A549 (cell line): ENCODE measurements at regions not wholly inside any gene's neighbourhood (a gene's known extent, or its start where the extent isn't known, plus 50 kb on each side); places are given as distances from the start of the nearest gene placed in this dataset.

ENCODE experiments used
- ATAC-seq, 2 experiments: fragments of 200-7000 bp in 1 of 2; fragments of >200 bp in 1 of 2; cut with Nextera tagmentation in 1 of 2; cut with Tn5 transposase in 1 of 2; 3 replicates each; pipeline versions ENCODE4 v1.8.0 to v1.9.1; 2018 to 2020; ENCODE audit warnings: mild to moderate bottlenecking in 1 of 2, moderate library complexity in 1 of 2
- CTCF ChIA-PET: fragments of 300-600 bp; sonication (Branson Sonifier 250); formaldehyde crosslinking; extraction: SDS; loops from one replicate; lab custom pipeline; 2021; ENCODE audit warnings: antibody characterized with exemption, inconsistent platforms; lab: Yijun Ruan, JAX
- POLR2A ChIA-PET: fragments of 350-600 bp; formaldehyde crosslinking; extraction: SDS; loops from one replicate; lab custom pipeline; 2021; ENCODE audit warnings: antibody characterized with exemption, inconsistent platforms; lab: Yijun Ruan, JAX
- DNase-seq, 2 experiments: peaks; one replicate each; pipeline versions ENCODE4 v3.0.0 to v3.0.0-alpha.2; 2011 to 2016; ENCODE audit warnings: low read depth in 1 of 2, low spot score in 1 of 2
- FAIRE-seq: peaks from 2 replicates; lab custom pipeline; 2011; peaks lifted over from hg19 to GRCh38; lab: Jason Lieb, UNC
- H3K27ac ChIP-seq, 2 experiments: fragments of >200 bp; sonication (Bioruptor Twin); formaldehyde crosslinking; 3 replicates each; pipeline ENCODE4 v1.5.1; 2016 to 2017
- H3K4me1 ChIP-seq: fragments of >200 bp; sonication (Bioruptor Twin); formaldehyde crosslinking; 3 replicates; pipeline ENCODE4 v1.6.1; 2016
- H3K4me2 ChIP-seq: fragments of >200 bp; sonication (Bioruptor Twin); formaldehyde crosslinking; 3 replicates; pipeline ENCODE4 v1.6.1; 2016
- H3K4me3 ChIP-seq: fragments of >200 bp; sonication (Bioruptor Twin); formaldehyde crosslinking; 3 replicates; pipeline ENCODE4 v1.5.1; 2016
- H3K9me3 ChIP-seq: fragments of >200 bp; sonication (Bioruptor Twin); formaldehyde crosslinking; 3 replicates; pipeline ENCODE4 v1.6.1; 2016
- BHLHE40 ChIP-seq: IDR thresholded peaks from 2 replicates; pipeline ENCODE4 v1.6.1; 2012; ENCODE audit warnings: low read depth, low read length, inconsistent platforms
- CHD2 ChIP-seq: fragments of 150-350 bp; IDR thresholded peaks from 2 replicates; pipeline ENCODE4 v1.6.1; 2014; ENCODE audit warnings: low read length; ENCODE audit not compliant: partially characterized antibody
- FOXS1 ChIP-seq: fragments of 250-450 bp; sonication (Bioruptor Pico); IDR thresholded peaks from 2 replicates; pipeline ENCODE4 v1.5.0; 2020; ENCODE audit warnings: mild to moderate bottlenecking, moderate library complexity
- GATA3 ChIP-seq: IDR thresholded peaks from 2 replicates; pipeline ENCODE4 v1.6.1; 2012; ENCODE audit warnings: borderline replicate concordance
- HOXA7 ChIP-seq: fragments of 250-450 bp; sonication (Bioruptor Pico); IDR thresholded peaks from 2 replicates; pipeline ENCODE4 v1.5.0; 2020; ENCODE audit warnings: mild to moderate bottlenecking, moderate library complexity
- HOXB5 ChIP-seq: fragments of 250-450 bp; sonication (Bioruptor Pico); IDR thresholded peaks from 2 replicates; pipeline ENCODE4 v1.5.0; 2020; ENCODE audit warnings: mild to moderate bottlenecking, moderate library complexity
- JUN ChIP-seq, 2 experiments: fragments of >200 bp; sonication (Bioruptor Twin); formaldehyde crosslinking; IDR thresholded peaks; 2 replicates in 1 of 2; 3 replicates in 1 of 2; pipeline ENCODE4 v1.6.1; 2016 to 2017
- MAFK ChIP-seq: fragments of 450-650 bp; IDR thresholded peaks from 2 replicates; pipeline ENCODE4 v1.6.1; 2014; ENCODE audit not compliant: partially characterized antibody
- MAZ ChIP-seq: fragments of 150-350 bp; IDR thresholded peaks from 2 replicates; pipeline ENCODE4 v1.6.1; 2014; ENCODE audit warnings: antibody characterized with exemption, low read depth, low read length, borderline replicate concordance
- MYC ChIP-seq: IDR thresholded peaks from 2 replicates; pipeline ENCODE4 v1.6.1; 2012; ENCODE audit warnings: mild to moderate bottlenecking, inconsistent platforms, low read length, improper control_type of control experiment, borderline replicate concordance
- NFE2L2 ChIP-seq: fragments of 150-350 bp; conservative IDR thresholded peaks from 2 replicates; pipeline ENCODE4 v1.6.1; 2014; ENCODE audit warnings: low read length
- NPAS2 ChIP-seq: fragments of 250-450 bp; sonication (Bioruptor Pico); IDR thresholded peaks from 2 replicates; pipeline ENCODE4 v1.8.0; 2022; ENCODE audit warnings: mild to moderate bottlenecking, moderate library complexity, borderline replicate concordance
- RARB ChIP-seq: fragments of 250-450 bp; sonication (Bioruptor Pico); IDR thresholded peaks from 2 replicates; pipeline ENCODE4 v1.8.0; 2021; ENCODE audit warnings: mild to moderate bottlenecking, moderate library complexity
- SMC3 ChIP-seq: fragments of >200 bp; sonication (Bioruptor Twin); formaldehyde crosslinking; IDR thresholded peaks from 3 replicates; pipeline ENCODE4 v1.6.1; 2018; ENCODE audit warnings: inconsistent platforms
- SREBF2 ChIP-seq: fragments of 450-650 bp; IDR thresholded peaks from 2 replicates; pipeline ENCODE4 v1.6.1; 2014; ENCODE audit warnings: mild to moderate bottlenecking, moderate library complexity
- TP53 ChIP-seq: fragments of 250-450 bp; sonication (Bioruptor Pico); IDR thresholded peaks from 2 replicates; pipeline ENCODE4 v1.5.0; 2021; ENCODE audit warnings: mild to moderate bottlenecking, moderate library complexity
- ZFP36 ChIP-seq: fragments of 450-650 bp; IDR thresholded peaks from 2 replicates; pipeline ENCODE4 v1.6.1; 2014; ENCODE audit warnings: borderline replicate concordance; ENCODE audit not compliant: partially characterized antibody
- ZNF302 ChIP-seq: fragments of 250-450 bp; sonication (Bioruptor Pico); IDR thresholded peaks from 2 replicates; pipeline ENCODE4 v1.9.0; 2021; ENCODE audit warnings: inconsistent platforms, mild to moderate bottlenecking, moderate library complexity
- ZSCAN20 ChIP-seq: fragments of 250-450 bp; sonication (Bioruptor Pico); IDR thresholded peaks from 2 replicates; pipeline ENCODE4 v1.8.0; 2022; ENCODE audit warnings: mild to moderate bottlenecking, moderate library complexity
- WGBS: methylation state at CpG from one replicate; pipeline ENCODE4 v1.1.6; 2017; ENCODE audit errors: missing lambda C conversion rate; 5-methylcytosine and 5-hydroxymethylcytosine counted together
- TF ChIP-seq, protein P1 (sequence below): fragments of >200 bp; sonication (Bioruptor Twin); formaldehyde crosslinking; IDR thresholded peaks from 3 replicates; pipeline ENCODE4 v1.5.1; 2016
- TF ChIP-seq, protein P2 (sequence below): fragments of 250-450 bp; sonication (Bioruptor Pico); IDR thresholded peaks from 2 replicates; pipeline ENCODE4 v1.5.0; 2021; ENCODE audit warnings: mild to moderate bottlenecking, moderate library complexity, borderline replicate concordance
- TF ChIP-seq, protein P3 (sequence below): IDR thresholded peaks from 2 replicates; pipeline ENCODE4 v1.6.1; 2012; ENCODE audit warnings: low read depth, borderline replicate concordance
- TF ChIP-seq, protein P4 (sequence below): IDR thresholded peaks from 2 replicates; pipeline ENCODE4 v1.6.1; 2012
- TF ChIP-seq, protein P5 (sequence below): fragments of 150-350 bp; IDR thresholded peaks from 2 replicates; pipeline ENCODE4 v1.6.1; 2014; ENCODE audit warnings: low read depth, mild to moderate bottlenecking, low read length
- TF ChIP-seq, protein P6 (sequence below): fragments of 450-650 bp; IDR thresholded peaks from 2 replicates; pipeline ENCODE4 v1.6.1; 2014; ENCODE audit warnings: antibody characterized with exemption

DNA sequence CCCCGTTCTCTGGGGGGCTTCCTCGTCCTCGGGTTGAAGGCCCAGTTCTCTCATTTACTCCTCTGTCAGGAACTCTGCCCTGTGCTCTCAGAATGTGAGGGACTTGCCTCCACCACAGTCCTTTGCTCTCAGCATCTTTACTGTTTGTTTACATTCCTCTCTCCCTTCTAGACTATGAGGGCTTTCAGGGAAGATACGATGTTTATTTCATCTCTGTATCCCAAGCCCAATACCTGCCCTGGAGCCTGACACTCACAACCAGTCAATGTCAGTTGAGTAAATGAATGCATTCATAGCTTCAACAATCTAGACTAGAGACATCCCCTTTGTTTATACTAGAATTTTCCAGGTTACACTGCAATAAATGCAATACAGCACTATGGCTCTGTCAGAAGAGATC is 409.6 kb upstream of the CDH11 start:
- POLR2A ChIA-PET = no interaction called here
- H3K9me3 ChIP-seq = no peaks in the 10 kb centered on the region
- H3K4me1 ChIP-seq = no peaks in the 10 kb centered on the region
- ATAC-seq = no peak
- no peak for TF ChIP-seq HOXA7 (CRISPR knock-in tag)
- no peak for TF ChIP-seq FOXS1 (CRISPR knock-in tag)
- no peak for TF ChIP-seq MAZ
- TF ChIP-seq, protein P1, sequence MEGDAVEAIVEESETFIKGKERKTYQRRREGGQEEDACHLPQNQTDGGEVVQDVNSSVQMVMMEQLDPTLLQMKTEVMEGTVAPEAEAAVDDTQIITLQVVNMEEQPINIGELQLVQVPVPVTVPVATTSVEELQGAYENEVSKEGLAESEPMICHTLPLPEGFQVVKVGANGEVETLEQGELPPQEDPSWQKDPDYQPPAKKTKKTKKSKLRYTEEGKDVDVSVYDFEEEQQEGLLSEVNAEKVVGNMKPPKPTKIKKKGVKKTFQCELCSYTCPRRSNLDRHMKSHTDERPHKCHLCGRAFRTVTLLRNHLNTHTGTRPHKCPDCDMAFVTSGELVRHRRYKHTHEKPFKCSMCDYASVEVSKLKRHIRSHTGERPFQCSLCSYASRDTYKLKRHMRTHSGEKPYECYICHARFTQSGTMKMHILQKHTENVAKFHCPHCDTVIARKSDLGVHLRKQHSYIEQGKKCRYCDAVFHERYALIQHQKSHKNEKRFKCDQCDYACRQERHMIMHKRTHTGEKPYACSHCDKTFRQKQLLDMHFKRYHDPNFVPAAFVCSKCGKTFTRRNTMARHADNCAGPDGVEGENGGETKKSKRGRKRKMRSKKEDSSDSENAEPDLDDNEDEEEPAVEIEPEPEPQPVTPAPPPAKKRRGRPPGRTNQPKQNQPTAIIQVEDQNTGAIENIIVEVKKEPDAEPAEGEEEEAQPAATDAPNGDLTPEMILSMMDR = no peak
- TF ChIP-seq MAFK = no peak
- TF ChIP-seq, protein P2, sequence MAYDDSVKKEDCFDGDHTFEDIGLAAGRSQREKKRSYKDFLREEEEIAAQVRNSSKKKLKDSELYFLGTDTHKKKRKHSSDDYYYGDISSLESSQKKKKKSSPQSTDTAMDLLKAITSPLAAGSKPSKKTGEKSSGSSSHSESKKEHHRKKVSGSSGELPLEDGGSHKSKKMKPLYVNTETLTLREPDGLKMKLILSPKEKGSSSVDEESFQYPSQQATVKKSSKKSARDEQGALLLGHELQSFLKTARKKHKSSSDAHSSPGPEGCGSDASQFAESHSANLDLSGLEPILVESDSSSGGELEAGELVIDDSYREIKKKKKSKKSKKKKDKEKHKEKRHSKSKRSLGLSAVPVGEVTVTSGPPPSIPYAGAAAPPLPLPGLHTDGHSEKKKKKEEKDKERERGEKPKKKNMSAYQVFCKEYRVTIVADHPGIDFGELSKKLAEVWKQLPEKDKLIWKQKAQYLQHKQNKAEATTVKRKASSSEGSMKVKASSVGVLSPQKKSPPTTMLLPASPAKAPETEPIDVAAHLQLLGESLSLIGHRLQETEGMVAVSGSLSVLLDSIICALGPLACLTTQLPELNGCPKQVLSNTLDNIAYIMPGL (CRISPR knock-in tag) = no peak
- no peak for TF ChIP-seq HOXB5 (CRISPR knock-in tag)
- no peak for TF ChIP-seq NPAS2 (CRISPR knock-in tag)
- TF ChIP-seq RARB (CRISPR knock-in tag) = no peak
- TF ChIP-seq BHLHE40 = no peak
- TF ChIP-seq, protein P3, sequence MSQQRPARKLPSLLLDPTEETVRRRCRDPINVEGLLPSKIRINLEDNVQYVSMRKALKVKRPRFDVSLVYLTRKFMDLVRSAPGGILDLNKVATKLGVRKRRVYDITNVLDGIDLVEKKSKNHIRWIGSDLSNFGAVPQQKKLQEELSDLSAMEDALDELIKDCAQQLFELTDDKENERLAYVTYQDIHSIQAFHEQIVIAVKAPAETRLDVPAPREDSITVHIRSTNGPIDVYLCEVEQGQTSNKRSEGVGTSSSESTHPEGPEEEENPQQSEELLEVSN = no peak
- TF ChIP-seq JUN (IDR thresholded peaks at IDR 0.05) = no peak
- no peak for TF ChIP-seq MYC
- TF ChIP-seq CHD2 = no peak
- no peak for TF ChIP-seq GATA3
- H3K27ac ChIP-seq = no peak overlapping the region
- WGBS = 3% methylated on average over 4 of the region's 4 CpGs
- no peak overlapping the region for H3K4me2 ChIP-seq
- H3K4me3 ChIP-seq = no peak overlapping the region
- DNase-seq = no peak
- CTCF ChIA-PET = no interaction called here
- FAIRE-seq = no peak

DNA sequence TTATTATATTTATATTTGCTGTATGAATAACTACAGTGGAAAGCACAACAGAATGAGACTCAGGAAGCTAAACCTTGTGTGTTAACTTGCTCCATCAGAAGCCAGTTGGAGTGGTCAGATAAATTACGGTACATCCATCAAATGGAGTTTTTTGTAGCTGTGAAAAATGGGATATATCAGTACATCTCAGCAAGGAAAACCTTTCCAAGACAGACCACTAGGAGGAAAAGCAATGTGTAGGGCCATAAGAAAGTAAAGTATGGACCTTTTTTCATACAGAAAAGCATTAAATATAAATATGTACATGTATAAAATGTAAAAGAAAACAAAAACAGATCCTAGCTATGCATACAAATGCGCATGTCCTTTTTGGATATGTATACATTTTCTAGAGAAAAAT is 403.8 kb upstream of the CDH11 start:
- FAIRE-seq (no peak), DNase-seq (no peak), ATAC-seq (no peak)
- TF ChIP-seq JUN (IDR thresholded peaks at IDR 0.05) (no peak), GATA3 (no peak), HOXB5 (CRISPR knock-in tag) (no peak), NPAS2 (CRISPR knock-in tag) (no peak), ZNF302 (CRISPR knock-in tag) (no peak), TP53 (CRISPR knock-in tag) (no peak), HOXA7 (CRISPR knock-in tag) (no peak), SREBF2 (no peak), ZSCAN20 (CRISPR knock-in tag) (no peak), MYC (no peak), NFE2L2 (no peak), ZFP36 (no peak), SMC3 (no peak)
- TF ChIP-seq, protein P4, sequence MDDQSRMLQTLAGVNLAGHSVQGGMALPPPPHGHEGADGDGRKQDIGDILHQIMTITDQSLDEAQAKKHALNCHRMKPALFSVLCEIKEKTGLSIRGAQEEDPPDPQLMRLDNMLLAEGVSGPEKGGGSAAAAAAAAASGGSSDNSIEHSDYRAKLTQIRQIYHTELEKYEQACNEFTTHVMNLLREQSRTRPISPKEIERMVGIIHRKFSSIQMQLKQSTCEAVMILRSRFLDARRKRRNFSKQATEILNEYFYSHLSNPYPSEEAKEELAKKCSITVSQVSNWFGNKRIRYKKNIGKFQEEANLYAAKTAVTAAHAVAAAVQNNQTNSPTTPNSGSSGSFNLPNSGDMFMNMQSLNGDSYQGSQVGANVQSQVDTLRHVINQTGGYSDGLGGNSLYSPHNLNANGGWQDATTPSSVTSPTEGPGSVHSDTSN = no peak
- TF ChIP-seq, protein P5, sequence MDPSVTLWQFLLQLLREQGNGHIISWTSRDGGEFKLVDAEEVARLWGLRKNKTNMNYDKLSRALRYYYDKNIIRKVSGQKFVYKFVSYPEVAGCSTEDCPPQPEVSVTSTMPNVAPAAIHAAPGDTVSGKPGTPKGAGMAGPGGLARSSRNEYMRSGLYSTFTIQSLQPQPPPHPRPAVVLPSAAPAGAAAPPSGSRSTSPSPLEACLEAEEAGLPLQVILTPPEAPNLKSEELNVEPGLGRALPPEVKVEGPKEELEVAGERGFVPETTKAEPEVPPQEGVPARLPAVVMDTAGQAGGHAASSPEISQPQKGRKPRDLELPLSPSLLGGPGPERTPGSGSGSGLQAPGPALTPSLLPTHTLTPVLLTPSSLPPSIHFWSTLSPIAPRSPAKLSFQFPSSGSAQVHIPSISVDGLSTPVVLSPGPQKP = no peak
- TF ChIP-seq, protein P6, sequence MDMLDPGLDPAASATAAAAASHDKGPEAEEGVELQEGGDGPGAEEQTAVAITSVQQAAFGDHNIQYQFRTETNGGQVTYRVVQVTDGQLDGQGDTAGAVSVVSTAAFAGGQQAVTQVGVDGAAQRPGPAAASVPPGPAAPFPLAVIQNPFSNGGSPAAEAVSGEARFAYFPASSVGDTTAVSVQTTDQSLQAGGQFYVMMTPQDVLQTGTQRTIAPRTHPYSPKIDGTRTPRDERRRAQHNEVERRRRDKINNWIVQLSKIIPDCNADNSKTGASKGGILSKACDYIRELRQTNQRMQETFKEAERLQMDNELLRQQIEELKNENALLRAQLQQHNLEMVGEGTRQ = no peak
- no peaks in the 10 kb centered on the region for H3K4me1 ChIP-seq
- H3K4me2 ChIP-seq = no peak overlapping the region
- ChIA-PET CTCF (no interaction called here), POLR2A (no interaction called here)
- 29% methylated on average over 2 of the region's 2 CpGs for WGBS
- H3K27ac ChIP-seq = no peak overlapping the region
- H3K4me3 ChIP-seq = no peak overlapping the region
- no peaks in the 10 kb centered on the region for H3K9me3 ChIP-seq
